Hepatocyte (in vitro differentiated cells): ENCODE measurements at regions not wholly inside any gene's neighbourhood (a gene's known extent, or its start where the extent isn't known, plus 50 kb on each side); places are given as distances from the start of the nearest gene placed in this dataset.
A peak's percentile ranks its signal among the peaks of the same experiment; 100 is the strongest.

Experiments used
- DNase-seq: peaks from one replicate; pipeline ENCODE4 v3.0.0-alpha.2; 2016; ENCODE audit warnings: low spot score
- H2AFZ ChIP-seq: fragments of 200-600 bp; sonication (generic); 2 replicates; pipeline ENCODE4 v1.6.0; 2016; ENCODE audit warnings: antibody characterized with exemption, mild to moderate bottlenecking
- H3K27ac ChIP-seq: fragments of 200-600 bp; sonication (generic); 2 replicates; pipeline ENCODE4 v1.5.1; 2016; ENCODE audit warnings: mild to moderate bottlenecking
- H3K27me3 ChIP-seq: fragments of 200-600 bp; sonication (generic); 2 replicates; pipeline ENCODE4 v1.6.1; 2016
- H3K36me3 ChIP-seq: fragments of 200-600 bp; sonication (generic); replicated peaks from 2 replicates; pipeline ENCODE4 v1.5.1; 2016; ENCODE audit warnings: low read depth; ENCODE audit not compliant: insufficient read depth
- H3K4me1 ChIP-seq: fragments of 200-600 bp; sonication (generic); 2 replicates; pipeline ENCODE4 v1.5.1; 2016; ENCODE audit warnings: mild to moderate bottlenecking, moderate library complexity; ENCODE audit not compliant: insufficient read depth
- H3K4me2 ChIP-seq: fragments of 200-600 bp; sonication (generic); 2 replicates; pipeline ENCODE4 v1.6.0; 2016
- H3K4me3 ChIP-seq: fragments of 200-600 bp; sonication (generic); 2 replicates; pipeline ENCODE4 v1.5.1; 2016; ENCODE audit warnings: mild to moderate bottlenecking
- H3K79me2 ChIP-seq: fragments of 200-600 bp; sonication (generic); 2 replicates; pipeline ENCODE4 v1.6.0; 2017; ENCODE audit warnings: mild to moderate bottlenecking
- H3K9me2 ChIP-seq: fragments of 200-600 bp; sonication (generic); replicated peaks from 2 replicates; pipeline ENCODE4 v1.6.0; 2017; ENCODE audit warnings: mild to moderate bottlenecking; ENCODE audit not compliant: insufficient read depth
- H3K9me3 ChIP-seq: fragments of 200-600 bp; sonication (generic); 2 replicates; pipeline ENCODE4 v1.5.1; 2016; ENCODE audit warnings: low read depth, mild to moderate bottlenecking
- H4K20me1 ChIP-seq: fragments of 200-600 bp; sonication (generic); 2 replicates; pipeline ENCODE4 v1.6.0; 2016; ENCODE audit warnings: mild to moderate bottlenecking; ENCODE audit not compliant: insufficient read depth, poor library complexity, severe bottlenecking
- EZH2 ChIP-seq: fragments of 200-600 bp; sonication (generic); IDR thresholded peaks from 2 replicates; pipeline ENCODE4 v1.6.1; 2016; ENCODE audit warnings: antibody characterized with exemption, mild to moderate bottlenecking, borderline replicate concordance
- EZH2phosphoT487 ChIP-seq: fragments of 200-600 bp; sonication (generic); IDR thresholded peaks from one replicate; pipeline ENCODE4 v1.6.1; 2018; ENCODE audit warnings: antibody characterized with exemption, mild to moderate bottlenecking, low read depth, moderate library complexity; ENCODE audit not compliant: unreplicated experiment, severe bottlenecking
- WGBS: methylation state at CpG from one replicate; pipeline ENCODE4 v1.1.6; 2016; ENCODE audit warnings: low lambda C conversion rate; ENCODE audit errors: missing lambda C conversion rate; 5-methylcytosine and 5-hydroxymethylcytosine counted together
- TF ChIP-seq, protein P1 (sequence below): fragments of 200-600 bp; sonication (generic); IDR thresholded peaks from 2 replicates; pipeline ENCODE4 v1.5.1; 2016; ENCODE audit warnings: antibody characterized with exemption, mild to moderate bottlenecking; ENCODE audit not compliant: poor library complexity

DNA sequence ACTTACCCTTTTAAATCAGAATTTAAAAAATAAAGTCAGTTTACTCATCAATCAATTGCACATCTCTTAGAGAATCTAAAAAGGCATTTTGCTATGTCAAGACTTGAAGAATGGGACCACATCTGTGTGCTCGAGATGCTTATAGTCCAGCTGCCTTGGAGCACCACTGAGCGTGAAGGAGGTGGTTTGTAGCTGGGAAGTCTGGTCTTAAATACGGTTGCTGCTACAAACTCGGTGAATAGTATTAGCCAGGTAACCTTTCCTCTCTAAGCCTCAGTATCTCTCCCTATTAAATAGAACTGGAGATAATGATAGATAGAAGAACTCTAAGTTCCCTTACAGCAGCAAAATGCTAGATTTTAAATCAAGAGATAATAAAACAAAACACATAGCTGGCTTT lies 289.7 kb downstream of the TRIB2 start:
- Histone ChIP-seq H3K9me2 (no peaks in the 10 kb centered on the region), H3K27me3 (no peaks in the 10 kb centered on the region), H3K4me2 (peak overlapping the region; percentile 23), H3K27ac (no peak overlapping the region), H2AFZ (no peak overlapping the region), H4K20me1 (no peaks in the 10 kb centered on the region), H3K9me3 (no peaks in the 10 kb centered on the region), H3K4me3 (no peak overlapping the region), H3K4me1 (peaks cover 8% of the 10 kb centered on the region), H3K79me2 (no peaks in the 10 kb centered on the region), H3K36me3 (no peaks in the 10 kb centered on the region)
- DNase-seq: no peak
- WGBS: 47% methylated on average over 4 of the region's 4 CpGs
- TF ChIP-seq EZH2 (no peak), EZH2phosphoT487 (no peak)
- TF ChIP-seq, protein P1, sequence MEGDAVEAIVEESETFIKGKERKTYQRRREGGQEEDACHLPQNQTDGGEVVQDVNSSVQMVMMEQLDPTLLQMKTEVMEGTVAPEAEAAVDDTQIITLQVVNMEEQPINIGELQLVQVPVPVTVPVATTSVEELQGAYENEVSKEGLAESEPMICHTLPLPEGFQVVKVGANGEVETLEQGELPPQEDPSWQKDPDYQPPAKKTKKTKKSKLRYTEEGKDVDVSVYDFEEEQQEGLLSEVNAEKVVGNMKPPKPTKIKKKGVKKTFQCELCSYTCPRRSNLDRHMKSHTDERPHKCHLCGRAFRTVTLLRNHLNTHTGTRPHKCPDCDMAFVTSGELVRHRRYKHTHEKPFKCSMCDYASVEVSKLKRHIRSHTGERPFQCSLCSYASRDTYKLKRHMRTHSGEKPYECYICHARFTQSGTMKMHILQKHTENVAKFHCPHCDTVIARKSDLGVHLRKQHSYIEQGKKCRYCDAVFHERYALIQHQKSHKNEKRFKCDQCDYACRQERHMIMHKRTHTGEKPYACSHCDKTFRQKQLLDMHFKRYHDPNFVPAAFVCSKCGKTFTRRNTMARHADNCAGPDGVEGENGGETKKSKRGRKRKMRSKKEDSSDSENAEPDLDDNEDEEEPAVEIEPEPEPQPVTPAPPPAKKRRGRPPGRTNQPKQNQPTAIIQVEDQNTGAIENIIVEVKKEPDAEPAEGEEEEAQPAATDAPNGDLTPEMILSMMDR: no peak

DNA sequence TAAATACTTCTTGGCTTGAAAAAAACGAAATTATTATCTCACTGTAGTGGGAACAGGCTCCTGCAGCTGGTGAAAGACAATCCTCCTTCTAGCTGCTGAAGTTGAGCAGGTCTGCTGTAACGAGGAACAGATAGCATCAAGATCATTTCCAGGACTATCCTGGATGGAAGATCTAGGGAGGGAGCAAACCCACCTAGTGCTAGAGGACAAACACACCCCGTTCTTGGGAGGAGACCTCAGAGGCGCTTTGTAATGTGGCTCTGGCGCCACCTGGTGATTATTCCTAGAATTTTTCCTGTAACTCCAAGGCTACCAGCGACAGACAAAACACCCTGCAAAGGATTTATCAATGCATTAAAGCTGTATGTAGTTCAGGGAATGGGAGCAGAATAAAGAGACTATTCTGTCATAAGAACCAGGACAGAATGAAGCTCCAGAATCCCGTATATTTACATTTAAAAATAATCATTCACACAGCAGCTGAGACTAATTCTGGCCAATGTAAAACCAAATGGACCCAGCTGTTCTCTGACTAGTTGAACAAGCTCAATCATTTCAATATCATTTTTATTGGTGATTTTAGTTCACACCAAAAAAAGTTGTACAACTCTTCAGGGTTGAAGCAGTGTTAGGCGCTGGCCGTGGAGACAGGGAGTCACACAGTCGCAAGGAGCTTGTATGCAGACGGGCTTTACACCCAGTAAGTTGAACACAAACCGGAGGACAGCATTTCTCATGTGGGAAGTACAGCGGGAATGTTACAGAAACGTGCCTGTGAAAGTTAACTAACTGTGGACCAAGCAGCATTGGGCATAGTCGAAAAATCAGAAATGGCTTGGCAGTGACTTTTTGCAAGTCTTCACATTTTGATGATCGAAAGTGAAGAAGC lies 290.3 kb downstream of the TRIB2 start:
- no peak overlapping the region for H3K4me3 ChIP-seq
- no peak overlapping the region for H3K27ac ChIP-seq
- peaks cover 8% of the 10 kb centered on the region for H3K4me1 ChIP-seq
- no peaks in the 10 kb centered on the region for H3K36me3 ChIP-seq
- TF ChIP-seq EZH2 (no peak), EZH2phosphoT487 (no peak)
- TF ChIP-seq, protein P1: peak; percentile 79
- DNase-seq: peak; percentile 85
- no peaks in the 10 kb centered on the region for H3K9me2 ChIP-seq
- H4K20me1 ChIP-seq: no peaks in the 10 kb centered on the region
- no peaks in the 10 kb centered on the region for H3K9me3 ChIP-seq
- H3K79me2 ChIP-seq: no peaks in the 10 kb centered on the region
- WGBS: 32% methylated on average over 16 of the region's 16 CpGs
- peak overlapping the region; percentile 23 for H3K4me2 ChIP-seq
- H3K27me3 ChIP-seq: no peaks in the 10 kb centered on the region
- no peak overlapping the region for H2AFZ ChIP-seq

DNA sequence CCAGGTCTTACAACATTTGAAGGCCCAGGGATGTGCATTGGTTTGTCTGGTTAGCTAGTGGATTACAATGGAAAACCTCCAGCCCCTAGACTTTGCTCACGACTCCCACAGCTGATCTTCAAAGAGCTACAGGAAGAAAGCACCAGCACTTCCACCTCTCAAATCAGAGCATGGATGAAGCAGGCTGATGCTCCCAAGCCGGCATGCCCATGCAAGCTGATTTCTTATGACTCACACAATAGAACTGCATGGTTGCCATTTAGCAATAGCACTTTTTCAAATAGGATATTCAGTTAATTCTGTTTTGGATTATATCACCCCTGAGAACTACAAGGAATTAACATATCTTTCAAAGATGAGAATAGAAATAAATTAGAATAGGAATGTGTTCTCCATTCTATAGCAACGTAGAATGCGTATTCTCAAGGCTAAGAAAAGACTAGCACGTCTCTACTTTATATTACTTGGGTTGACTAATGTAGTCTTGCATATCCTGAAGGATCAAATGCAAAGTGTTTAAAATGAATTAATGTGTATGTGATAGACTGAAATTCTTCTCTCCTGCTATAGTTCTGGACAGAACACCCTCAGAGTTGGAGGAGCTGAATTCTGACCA lies 292.4 kb downstream of the TRIB2 start:
- no peaks in the 10 kb centered on the region for H3K27me3 ChIP-seq
- H3K27ac ChIP-seq: no peak overlapping the region
- peaks cover 8% of the 10 kb centered on the region for H3K4me1 ChIP-seq
- no peak for TF ChIP-seq EZH2phosphoT487
- TF ChIP-seq, protein P1: no peak
- no peak for TF ChIP-seq EZH2
- 89% methylated on average over 5 of the region's 5 CpGs for WGBS
- H4K20me1 ChIP-seq: no peaks in the 10 kb centered on the region
- no peak for DNase-seq
- H3K4me2 ChIP-seq: no peak overlapping the region
- no peaks in the 10 kb centered on the region for H3K9me3 ChIP-seq
- H3K4me3 ChIP-seq: no peak overlapping the region
- H3K36me3 ChIP-seq: no peaks in the 10 kb centered on the region
- no peaks in the 10 kb centered on the region for H3K9me2 ChIP-seq
- H3K79me2 ChIP-seq: no peaks in the 10 kb centered on the region
- H2AFZ ChIP-seq: no peak overlapping the region
